Hematopoietic multipotent progenitor cell (in vitro differentiated cells): ENCODE measurements at regions not wholly inside any gene's neighbourhood (a gene's known extent, or its start where the extent isn't known, plus 50 kb on each side); places are given as distances from the start of the nearest gene placed in this dataset.

Experiments
- DNase-seq, 3 donors: peaks; one replicate each; pipeline ENCODE4 v3.0.0-alpha.2; 2011 to 2015; ENCODE audit warnings: low read depth in 2 of 3, low spot score in 2 of 3

DNA sequence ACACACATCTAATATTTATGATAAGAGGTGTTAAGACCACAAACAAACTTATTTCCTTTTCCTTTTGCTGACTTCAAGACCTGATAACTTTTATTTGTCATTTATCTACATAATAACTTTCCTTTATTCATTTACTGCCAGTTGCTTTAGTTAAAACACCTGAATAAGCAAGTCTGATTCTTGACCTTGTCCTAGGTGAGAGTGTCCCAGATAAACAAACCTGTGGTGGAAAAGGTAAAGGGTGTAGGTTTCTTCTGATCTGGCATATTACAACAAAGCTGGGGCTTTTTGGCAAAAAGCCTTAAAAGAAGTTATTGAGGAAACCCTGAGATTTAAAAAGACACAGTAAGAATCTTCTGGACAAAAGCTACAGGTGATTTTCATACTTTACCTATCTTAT is 191.5 kb downstream of the ZBBX start:
- DNase-seq = no peak

DNA sequence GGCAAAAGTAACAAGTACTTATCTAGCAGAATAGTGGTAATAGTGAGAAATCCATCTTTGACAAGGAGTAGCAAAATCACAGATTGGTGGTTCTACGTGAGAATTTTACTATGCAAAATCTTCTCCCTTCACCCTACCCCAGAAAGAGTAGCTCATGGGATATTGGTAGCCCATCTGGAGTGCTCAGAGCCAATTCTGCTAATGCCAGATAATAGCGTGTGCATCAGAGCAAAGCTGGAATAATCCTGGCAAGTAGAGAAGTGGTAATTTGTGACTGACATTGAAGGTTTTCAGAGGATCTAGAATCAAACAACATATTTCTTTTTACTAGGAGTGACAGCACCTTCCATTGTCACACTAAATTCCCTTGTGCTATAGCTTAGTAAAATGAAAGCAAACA is 192.9 kb downstream of the ZBBX start:
- DNase-seq = no peak

DNA sequence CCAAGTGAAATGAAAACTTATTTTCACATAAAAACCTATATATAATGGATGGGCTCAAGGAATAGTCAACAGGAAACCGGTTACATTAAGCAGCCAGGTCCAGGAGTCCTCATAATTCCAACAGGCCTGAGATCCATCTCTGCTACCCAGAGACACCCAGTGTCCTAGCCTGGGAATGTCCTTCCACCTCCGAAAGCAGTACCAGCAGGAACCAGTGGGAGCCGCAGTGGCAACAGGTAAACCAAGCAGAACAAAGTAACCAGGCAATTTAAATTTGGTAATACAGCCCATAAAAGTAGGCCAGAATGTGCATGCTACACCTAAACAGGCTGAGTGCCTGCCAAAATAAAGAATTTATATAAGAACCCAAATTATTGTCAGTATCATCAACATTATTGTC is 195.6 kb downstream of the ZBBX start:
- no peak for DNase-seq

DNA sequence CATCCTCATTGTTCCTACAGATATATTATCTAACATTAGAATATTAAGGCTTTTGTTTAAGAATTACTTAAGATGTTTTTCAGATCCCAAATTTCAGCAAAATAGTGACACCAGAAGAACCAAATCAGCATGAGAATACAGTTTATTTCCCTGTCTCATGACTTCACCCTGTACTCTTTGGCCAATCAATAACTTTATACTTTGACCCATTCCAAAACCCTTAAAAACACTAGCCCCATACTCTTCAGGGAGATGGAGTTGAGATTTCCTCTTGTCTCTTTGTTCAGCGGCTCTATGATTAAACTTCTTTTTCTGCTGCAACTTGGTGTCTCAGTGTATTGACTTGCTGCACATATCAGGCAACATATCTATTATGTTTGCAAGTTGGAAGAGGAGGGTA is 207.7 kb downstream of the ZBBX start:
- DNase-seq = no peak

DNA sequence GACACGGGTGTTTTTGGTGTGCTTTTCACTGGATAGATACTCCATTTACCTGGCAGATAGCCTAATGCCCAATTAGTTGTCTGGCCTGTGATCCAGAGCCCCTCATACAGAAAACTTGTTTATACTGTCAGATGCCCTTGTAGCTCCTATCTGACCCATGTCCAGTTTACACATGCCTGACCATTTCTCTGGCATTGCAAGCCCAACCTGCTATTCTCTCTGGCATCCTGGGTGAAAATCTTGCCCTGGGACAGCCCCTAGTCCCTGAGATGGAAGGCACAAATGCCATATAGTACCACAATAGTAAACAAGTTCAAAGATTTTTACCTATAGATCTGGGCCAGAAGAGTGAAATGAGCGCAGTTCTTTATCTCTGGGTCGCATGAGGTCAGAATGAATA is 212.6 kb downstream of the ZBBX start:
- no peak for DNase-seq

DNA sequence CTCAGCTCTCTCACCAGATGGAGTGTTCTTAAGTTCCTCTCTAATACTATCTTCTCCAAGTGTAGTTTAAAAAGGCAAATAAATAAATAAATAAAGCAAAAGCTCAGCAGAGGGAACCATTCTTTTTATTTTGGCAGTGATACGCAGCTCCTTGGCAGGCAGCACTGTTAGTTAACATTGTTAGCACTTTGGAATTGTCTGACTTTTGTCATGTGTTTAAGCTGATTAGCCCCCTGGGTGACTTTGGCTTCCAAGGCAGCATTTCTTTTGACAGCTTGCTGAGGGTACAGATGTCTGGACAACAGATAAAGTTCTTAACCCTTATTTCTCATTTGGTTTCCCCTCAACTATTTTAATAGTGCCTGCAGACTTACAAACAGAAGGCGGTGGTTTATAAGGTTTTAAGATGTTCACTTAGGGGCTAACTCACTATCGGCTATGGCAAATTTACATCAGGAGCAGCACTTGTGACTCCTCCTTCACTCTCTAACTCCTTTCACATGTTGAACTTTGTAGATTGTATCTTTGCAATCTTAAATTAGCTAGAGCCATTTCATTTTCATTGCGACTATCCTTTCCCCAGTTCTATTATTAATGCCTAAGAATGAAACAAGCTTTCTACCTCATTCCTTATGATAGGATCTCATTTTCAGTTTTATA is 213.4 kb downstream of the ZBBX start:
- DNase-seq = no peak

DNA sequence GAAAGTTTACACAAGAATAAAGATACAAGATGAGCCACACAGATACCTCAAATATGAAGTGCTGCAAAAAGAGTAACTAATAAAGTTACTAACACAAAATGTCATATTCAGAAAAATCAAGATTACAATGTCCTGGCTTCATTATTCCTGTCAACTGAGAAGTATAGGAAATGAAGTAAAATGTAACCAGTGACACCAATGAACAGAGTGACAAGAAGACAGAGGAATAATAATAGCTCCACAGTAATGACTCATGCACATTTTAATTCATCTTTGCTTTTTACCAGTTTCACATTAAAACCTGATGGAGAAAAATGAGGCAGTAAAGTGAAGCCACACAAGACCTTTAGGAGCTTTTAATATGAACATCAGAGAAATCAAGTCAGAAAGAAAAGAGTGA is 214.1 kb downstream of the ZBBX start:
- DNase-seq = no peak

DNA sequence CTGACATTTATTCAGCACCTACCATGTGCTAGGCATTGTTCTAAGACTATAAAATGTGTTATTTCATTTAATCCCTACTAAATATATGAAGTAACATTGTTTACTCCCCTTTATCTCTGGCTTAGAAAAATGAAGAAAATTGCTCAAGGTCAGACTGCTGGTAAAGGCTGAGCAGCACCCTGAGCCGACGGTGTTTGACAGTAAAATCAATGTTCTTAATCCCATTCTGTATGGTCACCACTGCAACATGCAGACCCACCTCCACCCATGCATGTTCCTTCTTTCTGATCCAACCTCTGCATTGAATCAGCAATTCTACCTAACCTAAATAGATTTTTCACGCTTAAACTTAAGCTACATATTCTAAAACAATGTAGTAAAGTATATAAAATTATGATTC is 216.5 kb downstream of the ZBBX start:
- DNase-seq = no peak

DNA sequence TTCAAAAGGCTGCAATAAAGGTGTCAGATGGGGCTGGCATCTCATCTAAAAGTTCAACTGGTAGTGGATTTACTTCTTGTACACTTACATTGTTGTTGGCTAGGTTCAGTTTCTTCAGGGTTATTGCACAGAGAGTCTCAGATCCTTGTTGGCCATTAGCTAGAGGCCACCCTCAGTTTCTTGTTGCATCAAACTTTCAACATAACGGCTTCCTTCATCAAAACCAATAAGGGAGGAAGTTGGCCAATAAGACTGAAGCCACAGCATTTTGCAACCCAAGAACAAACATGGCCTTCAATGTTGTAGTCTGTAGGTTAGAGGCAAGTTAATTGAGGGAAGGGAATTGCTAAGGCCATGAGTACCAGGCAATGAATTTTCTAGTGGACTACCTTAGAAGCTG is 218.0 kb downstream of the ZBBX start:
- no peak for DNase-seq

DNA sequence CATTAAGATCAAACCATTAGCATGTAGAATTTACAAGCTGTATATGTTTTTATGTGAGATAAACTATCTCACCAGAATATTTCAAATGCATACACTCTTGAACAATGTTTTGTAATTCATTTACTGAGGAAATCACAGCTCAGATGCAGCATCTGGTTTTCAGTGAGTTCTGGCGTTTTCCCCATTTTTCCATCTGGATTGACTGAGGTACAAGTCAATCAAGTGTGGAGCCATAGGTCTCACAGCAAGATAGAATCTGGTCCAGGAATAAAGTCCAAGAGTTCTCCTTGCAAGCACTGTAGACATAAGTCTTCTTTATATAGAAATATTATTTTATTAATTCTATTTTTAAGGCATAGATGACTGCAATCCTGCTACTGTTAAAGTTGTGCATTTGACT is 219.3 kb downstream of the ZBBX start:
- DNase-seq = no peak

DNA sequence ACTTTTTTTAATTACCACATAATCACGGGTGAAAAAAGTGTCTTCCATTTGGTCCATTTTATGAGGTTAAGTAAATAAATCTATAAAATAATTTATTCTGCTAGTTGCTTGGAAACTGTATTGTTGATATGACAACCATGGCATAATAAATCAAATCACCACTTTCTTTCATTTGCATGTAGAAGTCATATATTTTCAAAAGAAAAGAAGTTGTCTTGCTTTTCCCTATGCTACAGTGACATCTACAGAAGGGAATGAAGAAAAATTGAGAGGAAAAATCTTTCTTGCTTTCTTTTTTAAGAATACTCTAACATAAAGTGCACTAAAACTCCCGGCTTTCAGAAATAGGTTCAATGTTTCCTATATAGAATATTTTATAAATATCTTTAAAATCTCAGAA is 228.5 kb downstream of the ZBBX start:
- DNase-seq = no peak

DNA sequence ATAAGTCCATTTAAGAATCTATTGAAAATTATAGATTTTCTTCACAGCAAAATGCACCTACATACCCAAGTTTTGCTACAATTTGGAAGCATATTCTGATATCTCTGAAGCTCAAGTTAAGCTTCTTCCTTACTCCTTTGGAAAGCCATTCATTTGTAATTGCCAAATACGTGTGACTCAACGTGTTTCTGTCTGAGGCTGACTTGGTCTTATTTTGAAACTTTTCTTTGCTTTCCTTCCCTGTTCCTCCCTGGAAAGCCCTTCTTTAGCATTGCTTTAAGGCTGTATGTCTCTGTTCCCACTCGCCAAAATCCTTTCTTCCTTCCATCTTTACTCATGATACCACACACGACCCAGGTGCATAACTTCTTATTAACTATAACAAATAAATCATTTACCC is 232.0 kb downstream of the ZBBX start:
- DNase-seq = no peak

DNA sequence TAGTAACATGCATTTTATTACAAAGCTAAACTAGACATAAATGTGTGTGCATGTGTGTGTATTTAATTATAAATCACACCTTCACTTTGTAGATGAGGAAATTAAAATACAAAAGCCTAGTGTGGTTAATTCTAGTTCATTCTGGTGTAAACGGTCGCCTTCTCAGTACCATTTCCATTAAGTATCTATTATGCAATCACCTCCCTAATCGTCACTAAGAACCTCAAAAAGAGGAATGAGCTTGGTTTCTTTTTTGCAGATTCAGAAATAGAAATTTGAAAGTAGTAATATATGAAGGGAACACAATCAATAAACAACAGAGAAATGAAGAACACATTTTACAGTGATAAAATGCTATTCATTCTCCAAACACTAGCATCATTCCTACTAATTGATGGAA is 233.2 kb downstream of the ZBBX start:
- DNase-seq = no peak

DNA sequence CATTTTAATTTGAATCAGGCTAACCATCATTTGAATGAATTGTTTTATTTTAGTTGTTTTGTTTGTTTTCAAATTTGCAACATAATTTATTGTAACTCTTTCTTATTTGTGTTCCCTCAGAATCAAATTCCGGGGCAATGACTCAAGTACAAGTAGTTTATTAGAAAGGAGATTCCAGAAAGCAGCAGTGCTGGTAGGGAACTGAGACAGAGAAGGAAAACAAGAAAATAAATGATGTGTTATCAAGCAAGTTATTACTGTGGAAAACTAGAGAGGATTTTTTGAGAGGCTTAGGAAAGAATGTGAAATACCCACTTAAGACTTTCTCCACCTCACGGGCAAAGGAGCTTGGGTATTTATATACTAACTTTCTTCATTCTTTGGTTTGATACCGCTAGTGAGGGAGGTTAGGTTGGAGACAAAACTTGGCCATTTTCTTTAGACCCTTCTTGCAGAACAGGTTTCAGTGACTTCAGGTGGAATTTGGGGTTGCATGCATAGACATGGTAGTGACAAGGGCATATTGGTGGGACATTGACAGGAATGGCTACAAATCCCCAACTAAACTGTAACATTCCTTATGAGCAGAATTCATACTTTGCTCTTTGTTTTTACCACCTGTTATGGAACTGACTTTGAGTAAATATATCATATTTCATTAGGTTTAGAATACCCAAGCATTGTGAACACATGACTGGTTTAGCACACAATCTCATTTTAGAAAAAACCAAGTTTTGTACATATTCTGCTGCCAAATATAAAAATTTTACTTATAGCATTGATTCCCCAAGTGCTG is 254.3 kb downstream of the ZBBX start:
- DNase-seq = no peak

DNA sequence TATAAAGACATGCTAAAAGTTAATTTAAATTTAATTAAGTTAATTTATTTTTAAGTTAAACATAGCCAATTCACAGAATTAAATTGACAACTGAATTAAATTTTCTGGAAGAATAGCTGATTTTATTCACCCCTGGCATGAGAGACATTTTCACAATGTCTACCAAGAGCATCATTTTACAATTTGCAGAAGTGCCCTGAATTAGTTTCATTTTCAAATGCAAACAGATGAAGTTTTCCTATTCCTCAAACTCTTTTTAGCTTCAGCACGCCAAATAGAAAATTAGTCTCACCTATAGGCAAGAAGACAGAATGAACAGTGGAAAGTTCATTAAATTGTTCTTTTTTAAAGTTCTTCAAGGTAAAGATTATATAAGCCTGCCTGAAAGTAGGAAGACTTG is 259.3 kb downstream of the ZBBX start:
- no peak for DNase-seq

DNA sequence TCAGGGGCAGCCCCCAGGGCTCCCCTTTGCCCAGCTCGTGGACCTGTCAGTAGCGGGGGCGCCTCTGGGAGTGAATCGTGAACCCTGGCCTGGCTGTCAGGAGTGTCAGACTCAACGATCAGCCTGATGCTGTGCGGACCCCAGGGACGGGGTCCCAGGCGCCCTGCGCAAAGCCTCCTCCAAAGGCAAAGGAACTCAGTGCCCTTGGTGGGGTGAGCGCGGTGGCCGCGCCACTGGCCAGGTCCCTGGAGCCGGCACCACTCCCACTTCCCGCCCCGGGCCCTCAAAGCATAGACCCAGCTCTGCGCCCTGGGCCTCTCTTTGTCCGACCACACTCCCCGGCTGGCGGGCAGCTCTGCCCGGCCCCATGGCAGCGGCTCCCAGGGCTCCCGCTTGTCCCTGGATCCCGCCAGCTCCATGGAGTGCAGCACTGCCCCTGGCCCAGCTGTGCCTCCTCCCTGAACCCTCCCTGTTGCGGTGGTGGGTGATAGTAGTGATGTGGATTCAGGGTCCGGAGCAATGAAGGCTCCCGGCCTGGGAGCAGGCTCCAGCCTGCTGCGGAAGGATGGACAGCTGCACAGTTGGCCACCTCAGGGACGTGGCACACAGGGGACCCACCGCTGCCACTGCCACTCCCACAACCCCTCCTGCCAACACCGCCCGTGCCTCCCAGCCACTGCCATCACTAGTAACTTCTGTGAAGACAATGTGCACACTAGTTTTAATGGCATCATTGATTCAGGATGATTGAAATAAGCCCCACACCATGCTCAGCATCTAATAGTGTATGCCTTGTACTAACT is 263.8 kb downstream of the ZBBX start:
- DNase-seq = no peak

DNA sequence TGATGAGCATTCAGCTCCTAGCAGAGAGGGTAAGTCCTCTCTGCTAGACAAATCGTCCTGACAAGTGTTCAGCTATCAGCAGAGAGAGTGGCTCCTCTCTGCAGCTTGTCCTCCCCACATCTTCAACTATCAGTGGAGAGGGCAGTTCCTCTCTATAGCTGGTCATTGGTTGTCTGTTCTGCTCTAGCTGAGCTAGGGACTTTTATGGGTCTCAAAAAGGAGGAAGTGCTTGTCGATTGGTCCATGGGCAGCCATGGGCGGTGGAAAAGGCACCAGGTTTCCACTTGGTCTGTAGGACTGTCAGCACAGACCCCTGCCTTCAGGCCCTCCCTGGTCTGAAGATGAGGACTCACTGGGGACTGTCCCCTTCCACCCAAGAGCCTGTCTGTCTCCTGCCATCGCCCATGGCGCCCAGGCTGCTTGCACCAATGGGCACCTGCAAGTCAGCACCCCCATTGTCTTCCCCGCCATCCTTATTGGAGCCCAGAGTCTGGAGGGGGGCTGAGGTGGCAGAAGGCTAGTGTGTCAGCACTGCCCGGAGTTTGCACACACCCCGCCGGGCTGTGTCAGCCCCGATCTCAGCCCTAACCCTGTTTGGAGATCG is 264.7 kb downstream of the ZBBX start:
- no peak for DNase-seq

DNA sequence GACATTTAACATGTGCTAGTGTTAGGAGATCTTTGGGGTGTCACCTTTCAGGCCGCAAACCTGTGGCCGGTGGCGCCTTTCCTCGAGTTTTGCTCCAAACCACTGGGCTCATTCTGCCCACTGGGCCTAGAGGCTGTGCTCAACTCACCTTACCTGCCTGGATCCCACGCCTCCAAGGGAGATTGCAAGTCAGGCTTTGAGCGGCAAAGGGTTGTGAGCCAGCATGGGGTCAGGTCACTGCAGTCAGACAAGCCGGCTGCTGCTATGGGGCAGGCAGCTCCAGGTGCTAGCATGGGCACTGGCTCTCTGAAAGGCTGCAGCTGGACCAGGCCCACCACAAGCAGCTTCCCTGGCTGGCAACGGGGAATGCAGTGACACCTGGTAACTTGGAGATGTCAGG is 265.5 kb downstream of the ZBBX start:
- DNase-seq = no peak

DNA sequence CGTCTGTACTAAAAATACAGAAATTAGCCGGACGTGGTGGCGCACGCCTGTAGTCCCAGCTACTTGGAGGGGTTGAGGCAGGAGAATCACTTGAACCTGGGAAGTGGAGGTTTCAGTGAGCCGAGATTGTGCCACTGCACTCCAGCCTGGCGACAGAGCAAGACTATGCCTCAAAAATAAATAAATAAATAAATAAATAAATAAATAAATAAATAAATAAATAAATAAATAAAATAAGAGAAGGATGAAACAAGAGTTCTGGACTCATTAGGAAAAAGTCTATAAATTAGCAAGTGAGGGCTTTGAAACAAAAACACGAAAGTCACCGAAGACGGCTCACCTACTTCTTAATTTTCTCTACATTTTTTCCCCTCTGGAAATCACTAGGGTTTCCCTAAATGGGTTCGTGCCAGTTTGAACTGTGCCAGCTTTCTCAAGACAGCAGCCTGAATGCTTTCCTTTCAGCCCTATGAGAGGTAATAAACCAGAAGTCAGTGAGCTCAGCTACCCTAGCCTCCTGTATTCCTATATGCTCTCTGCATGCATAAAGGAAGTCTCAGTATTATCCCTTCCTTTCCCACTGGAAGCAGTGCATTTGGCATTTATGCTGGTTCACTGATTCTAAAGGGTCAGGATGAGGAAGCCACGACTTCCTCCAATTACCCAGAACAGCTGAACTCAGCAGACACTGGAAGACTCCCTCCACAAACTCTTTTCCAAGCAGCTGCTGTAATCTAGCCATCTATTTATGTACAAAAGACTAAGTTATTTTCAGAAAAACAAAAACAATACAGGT is 266.9 kb downstream of the ZBBX start:
- DNase-seq = no peak

DNA sequence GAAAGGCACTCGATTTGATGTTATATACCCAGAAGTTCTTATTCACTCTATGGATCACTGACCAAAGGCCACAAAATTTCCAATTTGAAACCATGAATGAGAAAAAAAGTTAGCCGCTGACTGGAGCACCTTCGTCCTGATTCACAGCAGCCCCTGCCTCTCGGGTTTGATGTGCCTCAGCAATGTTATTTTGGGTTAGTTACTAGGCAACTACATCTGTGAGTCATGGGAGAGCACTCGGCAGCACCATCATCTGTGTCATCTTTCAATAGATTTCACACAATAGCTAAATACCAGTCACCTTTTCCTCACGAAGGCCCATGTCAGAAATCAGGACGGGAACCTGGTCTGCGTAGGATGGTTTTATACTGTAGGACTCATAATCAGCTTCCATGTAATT is 269.2 kb downstream of the ZBBX start:
- DNase-seq = no peak

DNA sequence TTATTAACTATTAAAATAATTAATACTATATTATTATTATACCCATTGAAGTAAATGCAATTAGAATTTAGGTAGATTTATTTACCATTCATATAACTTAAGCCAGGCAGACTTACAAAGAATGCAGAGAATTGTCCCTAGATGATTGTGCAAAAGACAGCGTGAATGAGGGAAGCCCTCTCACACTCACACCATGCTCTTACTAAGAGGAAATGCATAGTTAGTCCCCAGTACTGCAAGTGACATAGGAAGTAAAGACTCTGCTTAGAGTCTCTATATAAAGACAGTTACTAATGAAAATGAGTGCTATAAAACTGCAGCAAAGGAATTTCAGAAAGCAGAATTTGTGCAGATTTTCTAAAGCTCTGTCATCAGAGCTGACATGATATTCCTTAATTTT is 270.4 kb downstream of the ZBBX start:
- no peak for DNase-seq
